ENCODE measurements at regions not wholly inside any gene's neighbourhood (a gene's known extent, or its start where the extent isn't known, plus 50 kb on each side); places are given as distances from the start of the nearest gene placed in this dataset.
"Not testable (repeated sequence)": the region's sequence is repeated elsewhere in the genome, so short reads cannot be mapped to it uniquely, and the experiment has no call there.

GRCh38 chr5:92543201-92543600 is 1037.8 kb downstream of the NR2F1-AS1 start:
- no peak for DNase-seq

GRCh38 chr5:92542017-92542416 is 1039.0 kb downstream of the NR2F1-AS1 start:
- DNase-seq, result not testable (repeated sequence)

- DNase-seq, result no peak
These were observed 1053.5 kb downstream of the NR2F1-AS1 start for GRCh38 chr5:92527311-92528078.

- DNase-seq, result no peak
These were observed 1055.9 kb downstream of the NR2F1-AS1 start for GRCh38 chr5:92525131-92525530.

- DNase-seq, result peak; percentile 65 to 70
These were observed 1061.0 kb downstream of the NR2F1-AS1 start for GRCh38 chr5:92519811-92520632.

- peak in 1 of 2 experiments; percentile 15 for DNase-seq
These were observed 1062.6 kb downstream of the NR2F1-AS1 start for GRCh38 chr5:92518318-92518904.

- no peak for DNase-seq
These were observed 1066.1 kb downstream of the NR2F1-AS1 start for GRCh38 chr5:92514896-92515295.

- DNase-seq, result no peak
These were observed 1068.0 kb downstream of the NR2F1-AS1 start for GRCh38 chr5:92513067-92513466.

GRCh38 chr5:92508271-92508670 is 1072.7 kb downstream of the NR2F1-AS1 start:
- DNase-seq, result no peak

GRCh38 chr5:92505925-92506324 is 1075.1 kb downstream of the NR2F1-AS1 start:
- no peak for DNase-seq

GRCh38 chr5:92505145-92505544 is 1075.9 kb downstream of the NR2F1-AS1 start:
- no peak for DNase-seq

GRCh38 chr5:92504346-92504745 is 1076.7 kb downstream of the NR2F1-AS1 start:
- peak; percentile 30 to 43 for DNase-seq

- no peak for DNase-seq
These were observed 1080.3 kb downstream of the NR2F1-AS1 start for GRCh38 chr5:92500752-92501151.

- DNase-seq, result no peak
These were observed 1084.5 kb downstream of the NR2F1-AS1 start for GRCh38 chr5:92496545-92496944.

- no peak for DNase-seq
These were observed 1086.5 kb downstream of the NR2F1-AS1 start for GRCh38 chr5:92494508-92494907.

- no peak for DNase-seq
These were observed 1088.1 kb downstream of the NR2F1-AS1 start for GRCh38 chr5:92492908-92493307.

GRCh38 chr5:92484484-92484883 is 1096.5 kb downstream of the NR2F1-AS1 start:
- no peak for DNase-seq

- DNase-seq, result no peak
These were observed 1090.0 kb upstream of the ARRDC3 start for GRCh38 chr5:92472981-92473566.

GRCh38 chr5:92471861-92472260 is 1088.7 kb upstream of the ARRDC3 start:
- no peak for DNase-seq

- DNase-seq, result no peak
These were observed 1087.7 kb upstream of the ARRDC3 start for GRCh38 chr5:92470770-92471169.

- peak; percentile 3 to 9 for DNase-seq
These were observed 1085.2 kb upstream of the ARRDC3 start for GRCh38 chr5:92468295-92468694.

GRCh38 chr5:92467695-92468094 is 1084.6 kb upstream of the ARRDC3 start:
- no peak for DNase-seq

- no peak for DNase-seq
These were observed 1077.4 kb upstream of the ARRDC3 start for GRCh38 chr5:92460505-92460904.
